Adipose tissue (tissue), 3 donors: ENCODE measurements at regions not wholly inside any gene's neighbourhood (a gene's known extent, or its start where the extent isn't known, plus 50 kb on each side); places are given as distances from the start of the nearest gene placed in this dataset.
A peak's percentile ranks its signal among the peaks of the same experiment; 100 is the strongest.

Experiments used
- H3K27ac ChIP-seq: one replicate; pipeline ENCODE4 v1.5.1; 2013; ENCODE audit warnings: low read depth, low read length
- whole genome bisulfite sequencing, 3 donors: extraction: QIAGEN DNeasy Blood & Tissue Kit; methylation state at CpG; one replicate each; pipeline ENCODE4 v1.1.7; 2013; 5-methylcytosine and 5-hydroxymethylcytosine counted together
- donor health status: healthy with polysubstance abuse.
- donor health status: Bipolar disorder and iron deficiency.
- donor health status: healthy.

- no peak overlapping the region for H3K27ac ChIP-seq
These were observed 111.5 kb downstream of the ETS2 start for GRCh38 chr21:38917043-38917774.

GRCh38 chr21:38916214-38916964, 110.7 kb downstream of the ETS2 start:
- no peak overlapping the region for H3K27ac ChIP-seq
- WGBS, 3 donors: 72 to 99% (median 97%) methylated on average over 1 of the region's 1 CpG

More at GRCh38 chr21:38917043-38917774, 111.5 kb downstream of the ETS2 start:
- WGBS, 3 donors: 54 to 82% (median 81%) methylated on average over 10 to 11 of the region's 12 CpGs

GRCh38 chr21:38915546-38915945, 109.8 kb downstream of the ETS2 start:
- no peak overlapping the region for H3K27ac ChIP-seq
- 88 to 97% (median 96%) methylated on average over 4 of the region's 4 CpGs for WGBS, 3 donors

GRCh38 chr21:38914528-38915293, 109.0 kb downstream of the ETS2 start:
- no peak overlapping the region for H3K27ac ChIP-seq
- WGBS, 3 donors: 59 to 64% (median 62%) methylated on average over 10 of the region's 10 CpGs

- no peak overlapping the region for H3K27ac ChIP-seq
- 82 to 100% (median 92%) methylated on average over 3 of the region's 3 CpGs for WGBS, 3 donors
These were observed 108.3 kb downstream of the ETS2 start for GRCh38 chr21:38913893-38914527.

- WGBS, 3 donors: 10 to 33% (median 28%) methylated on average over 32 of the region's 32 CpGs
- no peak overlapping the region for H3K27ac ChIP-seq
These were observed 107.6 kb downstream of the ETS2 start for GRCh38 chr21:38913120-38913892.

GRCh38 chr21:38912789-38913119, 107.0 kb downstream of the ETS2 start:
- WGBS, 3 donors: 48 to 63% (median 61%) methylated on average over 6 of the region's 6 CpGs
- no peak overlapping the region for H3K27ac ChIP-seq

GRCh38 chr21:38912102-38912629, 106.4 kb downstream of the ETS2 start:
- no peak overlapping the region for H3K27ac ChIP-seq
- 95 to 96% (median 96%) methylated on average over 7 of the region's 7 CpGs for WGBS, 3 donors

GRCh38 chr21:38911484-38912101, 105.9 kb downstream of the ETS2 start:
- no peak overlapping the region for H3K27ac ChIP-seq
- WGBS, 3 donors: 79 to 97% (median 83%) methylated on average over 3 of the region's 3 CpGs

- H3K27ac ChIP-seq: no peak overlapping the region
- 74 to 82% (median 79%) methylated on average over 9 of the region's 9 CpGs for WGBS, 3 donors
These were observed 104.8 kb downstream of the ETS2 start for GRCh38 chr21:38910390-38911067.

GRCh38 chr21:38909929-38910328, 104.2 kb downstream of the ETS2 start:
- no peak overlapping the region for H3K27ac ChIP-seq

GRCh38 chr21:38909109-38909508, 103.4 kb downstream of the ETS2 start:
- no peak overlapping the region for H3K27ac ChIP-seq
- 81 to 93% (median 88%) methylated on average over 8 of the region's 8 CpGs for WGBS, 3 donors

More at GRCh38 chr21:38909929-38910328, 104.2 kb downstream of the ETS2 start:
- WGBS, 3 donors: 75 to 77% (median 75%) methylated on average over 7 of the region's 7 CpGs

- 93 to 95% (median 95%) methylated on average over 4 of the region's 4 CpGs for WGBS, 3 donors
- H3K27ac ChIP-seq: peak overlapping the region; percentile 17
These were observed 102.8 kb downstream of the ETS2 start for GRCh38 chr21:38908537-38908936.

GRCh38 chr21:38905752-38906151, 100.0 kb downstream of the ETS2 start:
- 74 to 88% (median 81%) methylated on average over 8 of the region's 8 CpGs for WGBS, 3 donors

GRCh38 chr21:38905328-38905727, 99.6 kb downstream of the ETS2 start:
- H3K27ac ChIP-seq: no peak overlapping the region
- WGBS, 3 donors: 78 to 94% (median 92%) methylated on average over 4 of the region's 4 CpGs

More at GRCh38 chr21:38905752-38906151, 100.0 kb downstream of the ETS2 start:
- no peak overlapping the region for H3K27ac ChIP-seq

GRCh38 chr21:38903690-38904139, 98.0 kb downstream of the ETS2 start:
- no peak overlapping the region for H3K27ac ChIP-seq
- WGBS, 3 donors: 54 to 80% (median 59%) methylated on average over 13 of the region's 13 CpGs
